CD4-positive, alpha-beta memory T cell (primary cell): ENCODE measurements at regions not wholly inside any gene's neighbourhood (a gene's known extent, or its start where the extent isn't known, plus 50 kb on each side); places are given as distances from the start of the nearest gene placed in this dataset.

ENCODE experiments used
- CTCF ChIA-PET: fragments of 350-600 bp; sonication (Branson Sonifier 250); formaldehyde crosslinking; loops from one replicate; lab custom pipeline; 2021; ENCODE audit warnings: inconsistent platforms; ENCODE audit not compliant: partially characterized antibody; lab: Charles Lee
- POLR2A ChIA-PET: fragments of 350-600 bp; sonication (Branson Sonifier 250); formaldehyde crosslinking; loops from one replicate; lab custom pipeline; 2021; ENCODE audit not compliant: partially characterized antibody; lab: Charles Lee
- DNase-seq, 5 donors: peaks; one replicate each; pipeline versions ENCODE4 v3.0.0 to v3.0.0-alpha.2; 2020 to 2022; ENCODE audit warnings: mixed read lengths in 1 of 5
- H3K27ac ChIP-seq: one replicate; pipeline ENCODE4 v1.7.0; 2013; ENCODE audit warnings: low read depth, low read length
- H3K27me3 ChIP-seq: 2 replicates; pipeline ENCODE4 v1.7.0; 2013; ENCODE audit warnings: mild to moderate bottlenecking, low read length, moderate library complexity; ENCODE audit not compliant: insufficient read depth
- H3K36me3 ChIP-seq: 2 replicates; pipeline ENCODE4 v1.7.0; 2013; ENCODE audit warnings: mild to moderate bottlenecking, low read length, moderate library complexity; ENCODE audit not compliant: insufficient read depth
- H3K4me1 ChIP-seq: 2 replicates; pipeline ENCODE4 v1.7.0; 2013; ENCODE audit warnings: mild to moderate bottlenecking, low read length, moderate library complexity; ENCODE audit not compliant: insufficient read depth
- H3K4me3 ChIP-seq, 2 donors: one replicate each; pipeline ENCODE4 v1.7.0; 2013; ENCODE audit warnings: low read length in 2 of 2, mild to moderate bottlenecking in 1 of 2
- H3K9me3 ChIP-seq, 2 donors: one replicate each; pipeline ENCODE4 v1.7.0; 2013; ENCODE audit warnings: low read length in 2 of 2, control low read depth in 1 of 2; ENCODE audit not compliant: control insufficient read depth in 1 of 2
- H3K27ac Mint-ChIP-seq, 7 donors: one replicate each; pipeline ENCODE4 v1.8.0; 2020 to 2021; ENCODE audit warnings: mixed read lengths in 7 of 7, mild to moderate bottlenecking in 6 of 7, inconsistent platforms in 3 of 7, moderate library complexity in 3 of 7
- H3K27me3 Mint-ChIP-seq, 2 donors: one replicate each; pipeline ENCODE4 v1.8.0; 2020 to 2021; ENCODE audit warnings: mixed read lengths in 2 of 2
- H3K36me3 Mint-ChIP-seq, 2 donors: one replicate each; pipeline ENCODE4 v1.8.0; 2020 to 2021; ENCODE audit warnings: mixed read lengths in 2 of 2, inconsistent platforms in 1 of 2, mild to moderate bottlenecking in 1 of 2
- H3K4me1 Mint-ChIP-seq, 4 donors: one replicate each; pipeline ENCODE4 v1.8.0; 2020 to 2021; ENCODE audit warnings: mixed read lengths in 4 of 4, mild to moderate bottlenecking in 1 of 4
- H3K4me3 Mint-ChIP-seq, 8 donors: one replicate each; pipeline ENCODE4 v1.8.0; 2020 to 2021; ENCODE audit warnings: mixed read lengths in 8 of 8, mild to moderate bottlenecking in 7 of 8, moderate library complexity in 6 of 8, inconsistent platforms in 3 of 8
- H3K9me3 Mint-ChIP-seq, 8 donors: one replicate each; pipeline ENCODE4 v1.8.0; 2020 to 2021; ENCODE audit warnings: mixed read lengths in 8 of 8, mild to moderate bottlenecking in 5 of 8, inconsistent platforms in 3 of 8, moderate library complexity in 1 of 8
- intact Hi-C: fragments of 100-400 bp; cut with micrococcal nuclease; formaldehyde crosslinking; loops from one replicate; pipeline ENCODE4 v1.15.1; 2023

DNA sequence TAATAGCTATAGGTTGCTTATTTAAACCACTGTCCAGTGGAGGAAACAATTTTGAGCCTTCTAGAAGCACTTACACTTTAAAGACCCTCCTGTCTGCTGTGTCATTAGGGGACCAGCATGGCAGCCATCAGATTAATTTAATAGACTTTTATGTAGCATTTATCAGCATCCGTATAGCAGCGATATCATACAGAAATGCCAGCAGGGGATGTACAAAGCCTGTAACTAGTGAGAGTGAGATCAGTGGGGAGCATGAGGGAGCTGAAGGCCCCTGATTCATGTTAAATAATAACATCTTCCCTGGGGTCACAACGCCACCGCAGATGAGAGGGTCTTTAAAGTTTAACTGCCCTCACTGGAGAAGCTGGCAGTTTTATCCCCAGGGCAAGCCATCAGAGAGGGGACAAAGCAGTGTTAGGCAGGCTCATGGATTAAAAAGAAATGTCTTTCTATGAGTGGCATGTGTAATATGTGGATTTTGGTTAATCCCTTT lies 144.7 kb downstream of the PDGFRA start:
- DNase-seq = no peak
- ChIA-PET POLR2A (no interaction called here), CTCF (no interaction called here)
- Mint-ChIP-seq H3K9me3 (peaks cover 0 to 3% (median 0%) of the 10 kb centered on the region in 8 donors), H3K4me1 (no peaks in the 10 kb centered on the region), H3K36me3 (no peaks in the 10 kb centered on the region), H3K4me3 (no peak overlapping the region), H3K27ac (no peak overlapping the region), H3K27me3 (peaks cover 4 to 6% of the 10 kb centered on the region in 2 donors)
- Histone ChIP-seq H3K9me3 (no peaks in the 10 kb centered on the region), H3K27me3 (no peaks in the 10 kb centered on the region), H3K27ac (no peak overlapping the region), H3K36me3 (no peaks in the 10 kb centered on the region), H3K4me1 (no peaks in the 10 kb centered on the region), H3K4me3 (no peak overlapping the region)
- intact Hi-C loops = no loop called here

DNA sequence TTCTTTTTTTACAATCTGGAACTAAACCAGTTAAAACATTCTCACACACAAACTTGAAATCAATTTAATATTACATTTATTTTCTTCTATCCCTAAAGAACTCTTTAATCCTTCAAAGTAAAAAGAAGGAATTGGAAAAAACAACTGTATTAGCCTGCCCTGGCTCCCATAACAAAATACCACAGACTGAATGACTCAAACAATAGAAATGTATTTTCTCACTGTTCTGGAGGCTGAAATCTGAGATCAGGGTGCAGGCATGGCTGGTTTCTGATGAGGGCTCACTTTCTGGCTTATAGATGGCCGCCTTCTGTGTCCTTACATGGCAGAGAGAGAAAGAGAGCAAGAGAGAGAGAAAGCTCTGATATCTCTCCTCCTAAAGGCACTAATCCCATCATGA lies 149.4 kb downstream of the PDGFRA start:
- intact Hi-C loops = no loop called here
- H3K4me1 Mint-ChIP-seq = no peaks in the 10 kb centered on the region
- DNase-seq = no peak
- ChIA-PET CTCF (no interaction called here), POLR2A (no interaction called here)
- no peaks in the 10 kb centered on the region for H3K27me3 ChIP-seq
- no peaks in the 10 kb centered on the region for H3K36me3 Mint-ChIP-seq
- H3K27me3 Mint-ChIP-seq = peaks cover 2 to 4% of the 10 kb centered on the region in 2 donors
- H3K4me3 Mint-ChIP-seq = no peak overlapping the region
- no peak overlapping the region for H3K27ac ChIP-seq
- H3K4me1 ChIP-seq = no peaks in the 10 kb centered on the region
- no peaks in the 10 kb centered on the region for H3K36me3 ChIP-seq
- H3K4me3 ChIP-seq = no peak overlapping the region
- H3K9me3 Mint-ChIP-seq = peaks cover 0 to 2% (median 0%) of the 10 kb centered on the region in 8 donors
- no peak overlapping the region for H3K27ac Mint-ChIP-seq
- no peaks in the 10 kb centered on the region for H3K9me3 ChIP-seq

GRCh38 chr4:54384152-54384551 lies 155.1 kb downstream of the PDGFRA start:
- ChIA-PET POLR2A (no interaction called here), CTCF (no interaction called here)
- intact Hi-C loops = no loop called here

GRCh38 chr4:54384563-54384962 lies 155.5 kb downstream of the PDGFRA start:
- Histone ChIP-seq H3K4me3 (no peak overlapping the region), H3K4me1 (no peaks in the 10 kb centered on the region), H3K27ac (no peak overlapping the region), H3K27me3 (no peaks in the 10 kb centered on the region), H3K9me3 (peaks cover 0 to 4% of the 10 kb centered on the region in 2 donors), H3K36me3 (no peaks in the 10 kb centered on the region)
- intact Hi-C loops = no loop called here
- H3K36me3 Mint-ChIP-seq = no peaks in the 10 kb centered on the region
- H3K4me3 Mint-ChIP-seq = no peak overlapping the region
- ChIA-PET POLR2A (no interaction called here), CTCF (no interaction called here)
- peaks cover 0 to 1% of the 10 kb centered on the region in 2 donors for H3K27me3 Mint-ChIP-seq
- no peaks in the 10 kb centered on the region for H3K4me1 Mint-ChIP-seq
- peaks cover 0 to 5% (median 0%) of the 10 kb centered on the region in 8 donors for H3K9me3 Mint-ChIP-seq
- DNase-seq = peak in 2 of 5 donors; percentile 1 to 3
- H3K27ac Mint-ChIP-seq = peak overlapping the region in 1 of 7 donors; percentile 27

More at GRCh38 chr4:54384152-54384551, 155.1 kb downstream of the PDGFRA start:
- H3K27me3 ChIP-seq = no peaks in the 10 kb centered on the region
- Mint-ChIP-seq H3K4me1 (no peaks in the 10 kb centered on the region), H3K27ac (peak overlapping the region in 1 of 7 donors; percentile 74), H3K27me3 (peaks cover 0 to 1% of the 10 kb centered on the region in 2 donors), H3K9me3 (peaks cover 0 to 4% (median 0%) of the 10 kb centered on the region in 8 donors), H3K4me3 (no peak overlapping the region), H3K36me3 (no peaks in the 10 kb centered on the region)
- no peak overlapping the region for H3K27ac ChIP-seq
- H3K4me1 ChIP-seq = no peaks in the 10 kb centered on the region
- H3K9me3 ChIP-seq = peaks cover 0 to 4% of the 10 kb centered on the region in 2 donors
- no peak overlapping the region for H3K4me3 ChIP-seq
- H3K36me3 ChIP-seq = no peaks in the 10 kb centered on the region
- no peak for DNase-seq

- DNase-seq = no peak
- H3K36me3 ChIP-seq = no peaks in the 10 kb centered on the region
- Mint-ChIP-seq H3K4me1 (no peaks in the 10 kb centered on the region), H3K4me3 (no peak overlapping the region), H3K27me3 (peaks cover 1 to 2% of the 10 kb centered on the region in 2 donors), H3K36me3 (no peaks in the 10 kb centered on the region), H3K27ac (no peak overlapping the region), H3K9me3 (peaks cover 0 to 7% (median 0%) of the 10 kb centered on the region in 8 donors)
- peaks cover 0 to 4% of the 10 kb centered on the region in 2 donors for H3K9me3 ChIP-seq
- H3K4me3 ChIP-seq = no peak overlapping the region
- no peak overlapping the region for H3K27ac ChIP-seq
- no peaks in the 10 kb centered on the region for H3K4me1 ChIP-seq
- ChIA-PET POLR2A (no interaction called here), CTCF (interaction anchor here (0.6 kb wide), 1 partner anchor 454 kb away, joined by 3 read pairs; no protein-coding TSS in a partner anchor)
- no peaks in the 10 kb centered on the region for H3K27me3 ChIP-seq
- intact Hi-C loops = no loop called here
Measured at GRCh38 chr4:54386042-54386669, 157.1 kb downstream of the PDGFRA start.

DNA sequence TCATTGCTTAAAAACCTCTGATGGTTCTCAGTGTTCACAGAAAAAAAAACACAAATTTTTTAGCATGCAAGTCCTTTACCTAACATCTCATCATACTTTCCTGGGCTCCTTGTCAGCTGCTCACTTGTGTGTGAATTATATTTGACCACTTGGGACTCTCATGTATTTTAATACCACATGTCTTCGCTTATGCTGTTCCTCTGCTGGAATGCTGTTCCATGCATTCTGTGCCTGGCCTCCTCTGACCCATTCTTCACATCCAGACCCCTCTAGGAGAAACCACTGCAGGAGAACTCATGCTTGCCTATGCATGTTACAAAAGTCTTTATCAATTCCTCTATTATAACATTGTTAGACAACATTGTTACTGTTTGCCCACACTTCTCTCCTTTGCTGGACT lies 157.6 kb downstream of the PDGFRA start:
- Histone ChIP-seq H3K4me3 (no peak overlapping the region), H3K27me3 (no peaks in the 10 kb centered on the region), H3K36me3 (no peaks in the 10 kb centered on the region), H3K4me1 (no peaks in the 10 kb centered on the region), H3K9me3 (peaks cover 0 to 4% of the 10 kb centered on the region in 2 donors), H3K27ac (no peak overlapping the region)
- Mint-ChIP-seq H3K9me3 (peaks cover 0 to 7% (median 0%) of the 10 kb centered on the region in 8 donors), H3K27me3 (peaks cover 1 to 2% of the 10 kb centered on the region in 2 donors), H3K27ac (no peak overlapping the region), H3K36me3 (no peaks in the 10 kb centered on the region), H3K4me3 (no peak overlapping the region), H3K4me1 (no peaks in the 10 kb centered on the region)
- POLR2A ChIA-PET = no interaction called here
- CTCF ChIA-PET = no interaction called here
- intact Hi-C loops = no loop called here
- no peak for DNase-seq

GRCh38 chr4:54390670-54391069 lies 161.6 kb downstream of the PDGFRA start:
- H3K27ac ChIP-seq = no peak overlapping the region
- Mint-ChIP-seq H3K9me3 (peaks cover 0 to 5% (median 0%) of the 10 kb centered on the region in 8 donors), H3K27me3 (peaks cover 0 to 2% of the 10 kb centered on the region in 2 donors), H3K4me1 (no peaks in the 10 kb centered on the region), H3K27ac (no peak overlapping the region), H3K36me3 (no peaks in the 10 kb centered on the region), H3K4me3 (no peak overlapping the region)
- H3K36me3 ChIP-seq = no peaks in the 10 kb centered on the region
- intact Hi-C loops = no loop called here
- no peaks in the 10 kb centered on the region for H3K27me3 ChIP-seq
- ChIA-PET POLR2A (no interaction called here), CTCF (no interaction called here)
- H3K9me3 ChIP-seq = peaks cover 0 to 4% of the 10 kb centered on the region in 2 donors
- no peak for DNase-seq
- no peaks in the 10 kb centered on the region for H3K4me1 ChIP-seq
- H3K4me3 ChIP-seq = no peak overlapping the region
